ENCODE measurements at regions not wholly inside any gene's neighbourhood (a gene's known extent, or its start where the extent isn't known, plus 50 kb on each side); places are given as distances from the start of the nearest gene placed in this dataset.

GRCh38 chr1:108046026-108046425 lies 81.0 kb upstream of the VAV3 start:
- DNase-seq (ENCODE audit: low read depth): no peak
- TF ChIP-seq, protein P1, sequence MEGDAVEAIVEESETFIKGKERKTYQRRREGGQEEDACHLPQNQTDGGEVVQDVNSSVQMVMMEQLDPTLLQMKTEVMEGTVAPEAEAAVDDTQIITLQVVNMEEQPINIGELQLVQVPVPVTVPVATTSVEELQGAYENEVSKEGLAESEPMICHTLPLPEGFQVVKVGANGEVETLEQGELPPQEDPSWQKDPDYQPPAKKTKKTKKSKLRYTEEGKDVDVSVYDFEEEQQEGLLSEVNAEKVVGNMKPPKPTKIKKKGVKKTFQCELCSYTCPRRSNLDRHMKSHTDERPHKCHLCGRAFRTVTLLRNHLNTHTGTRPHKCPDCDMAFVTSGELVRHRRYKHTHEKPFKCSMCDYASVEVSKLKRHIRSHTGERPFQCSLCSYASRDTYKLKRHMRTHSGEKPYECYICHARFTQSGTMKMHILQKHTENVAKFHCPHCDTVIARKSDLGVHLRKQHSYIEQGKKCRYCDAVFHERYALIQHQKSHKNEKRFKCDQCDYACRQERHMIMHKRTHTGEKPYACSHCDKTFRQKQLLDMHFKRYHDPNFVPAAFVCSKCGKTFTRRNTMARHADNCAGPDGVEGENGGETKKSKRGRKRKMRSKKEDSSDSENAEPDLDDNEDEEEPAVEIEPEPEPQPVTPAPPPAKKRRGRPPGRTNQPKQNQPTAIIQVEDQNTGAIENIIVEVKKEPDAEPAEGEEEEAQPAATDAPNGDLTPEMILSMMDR (conservative IDR thresholded peaks at IDR 0.05; ENCODE audit: low read depth, low read length): no peak

GRCh38 chr1:108045460-108045859 lies 80.5 kb upstream of the VAV3 start:
- H3K4me3 ChIP-seq (ENCODE audit: low read depth, low read length): no peak overlapping the region
- no peak for DNase-seq (ENCODE audit: low read depth)
- TF ChIP-seq, protein P1 (conservative IDR thresholded peaks at IDR 0.05; ENCODE audit: low read depth, low read length): no peak

More at GRCh38 chr1:108046026-108046425, 81.0 kb upstream of the VAV3 start:
- H3K4me3 ChIP-seq (ENCODE audit: low read depth, low read length): no peak overlapping the region

GRCh38 chr1:108044318-108044717 lies 79.3 kb upstream of the VAV3 start:
- H3K4me3 ChIP-seq (ENCODE audit: low read depth, low read length): no peak overlapping the region
- TF ChIP-seq, protein P1 (conservative IDR thresholded peaks at IDR 0.05; ENCODE audit: low read depth, low read length): no peak
- no peak for DNase-seq (ENCODE audit: low read depth)

DNA sequence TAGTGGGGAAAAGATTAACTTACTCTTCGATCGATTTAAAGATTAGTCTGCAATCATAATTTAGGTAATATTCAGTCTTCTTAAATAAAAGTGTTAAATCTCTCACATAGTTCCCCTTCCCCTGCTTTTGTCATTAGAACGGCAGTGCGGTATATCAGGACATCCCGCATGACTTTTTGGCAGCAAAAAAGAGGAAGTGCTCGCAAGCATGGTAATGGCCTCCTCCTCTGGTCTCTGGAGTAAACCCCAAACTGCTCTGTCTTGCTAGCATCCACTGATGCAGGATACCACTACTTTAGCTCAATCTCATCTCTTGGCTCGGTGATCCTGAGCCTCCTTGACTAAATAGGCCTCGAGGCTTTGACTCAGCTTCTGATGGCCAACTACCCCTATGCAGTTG lies 78.7 kb upstream of the VAV3 start:
- no peak overlapping the region for H3K4me3 ChIP-seq (ENCODE audit: low read depth, low read length)
- no peak for DNase-seq (ENCODE audit: low read depth)
- TF ChIP-seq, protein P1 (conservative IDR thresholded peaks at IDR 0.05; ENCODE audit: low read depth, low read length): no peak

- TF ChIP-seq, protein P1 (conservative IDR thresholded peaks at IDR 0.05; ENCODE audit: low read depth, low read length): no peak
- DNase-seq (ENCODE audit: low read depth): no peak
- no peak overlapping the region for H3K4me3 ChIP-seq (ENCODE audit: low read depth, low read length)
Measured at GRCh38 chr1:108042610-108043009, 77.6 kb upstream of the VAV3 start.

- DNase-seq (ENCODE audit: low read depth): no peak
- no peak overlapping the region for H3K4me3 ChIP-seq (ENCODE audit: low read depth, low read length)
- TF ChIP-seq, protein P1 (conservative IDR thresholded peaks at IDR 0.05; ENCODE audit: low read depth, low read length): no peak
Measured at GRCh38 chr1:108041360-108042142, 76.6 kb upstream of the VAV3 start.

Data from epithelial cell of proximal tubule (primary cell).